Neural cell (in vitro differentiated cells): ENCODE measurements at regions not wholly inside any gene's neighbourhood (a gene's known extent, or its start where the extent isn't known, plus 50 kb on each side); places are given as distances from the start of the nearest gene placed in this dataset.

Experiments used
- H2AFZ ChIP-seq: fragments of 200-600, 300-800 bp; sonication (generic), shearing (Covaris generic); 2 replicates; pipeline ENCODE4 v1.6.0; 2014; ENCODE audit warnings: low read depth, mild to moderate bottlenecking, antibody characterized with exemption, low read length, moderate library complexity
- H3F3A ChIP-seq: fragments of 200-600 bp; shearing (Covaris generic); 2 replicates; pipeline ENCODE4 v1.6.1; 2016; ENCODE audit warnings: mild to moderate bottlenecking, moderate library complexity, mixed read lengths, antibody characterized with exemption, low read length; ENCODE audit not compliant: insufficient read depth, poor library complexity, severe bottlenecking
- H3K27ac ChIP-seq: fragments of 200-600, 300-800 bp; sonication (generic), shearing (Covaris generic); 2 replicates; pipeline ENCODE4 v1.5.1; 2014; ENCODE audit warnings: mild to moderate bottlenecking, low read length, moderate library complexity
- H3K27me3 ChIP-seq: fragments of 300-800, 200-600 bp; sonication (generic), shearing (Covaris generic); 2 replicates; pipeline ENCODE4 v1.6.0; 2014; ENCODE audit warnings: mild to moderate bottlenecking, low read depth, low read length, moderate library complexity; ENCODE audit not compliant: insufficient read depth
- H3K36me3 ChIP-seq: fragments of 300-800, 200-600 bp; sonication (generic), shearing (Covaris generic); 2 replicates; pipeline ENCODE4 v1.5.1; 2014; ENCODE audit warnings: mild to moderate bottlenecking, antibody characterized with exemption, low read length, moderate library complexity; ENCODE audit not compliant: insufficient read depth
- H3K4me2 ChIP-seq: fragments of 300-800, 200-600 bp; sonication (generic), shearing (Covaris generic); 2 replicates; pipeline ENCODE4 v1.6.0; 2014; ENCODE audit warnings: mild to moderate bottlenecking, low read length
- H3K4me3 ChIP-seq: fragments of 300-800, 200-600 bp; sonication (generic), shearing (Covaris generic); 2 replicates; pipeline ENCODE4 v1.5.1; 2014; ENCODE audit warnings: mild to moderate bottlenecking, low read length, moderate library complexity
- H3K79me2 ChIP-seq: fragments of 200-600 bp; shearing (Covaris generic); replicated peaks from 2 replicates; pipeline ENCODE4 v1.6.0; 2014; ENCODE audit warnings: mild to moderate bottlenecking, low read length, moderate library complexity; ENCODE audit not compliant: insufficient read depth
- H3K9ac ChIP-seq: fragments of 300-800, 200-600 bp; sonication (generic), shearing (Covaris generic); 2 replicates; pipeline ENCODE4 v1.6.1; 2016; ENCODE audit warnings: mild to moderate bottlenecking, low read length, mixed read lengths
- H3K9me2 ChIP-seq: fragments of 200-600 bp; shearing (Covaris generic); 2 replicates; pipeline ENCODE4 v1.6.1; 2016; ENCODE audit warnings: mild to moderate bottlenecking, low read length, mixed read lengths; ENCODE audit not compliant: insufficient read depth
- H3K9me3 ChIP-seq: fragments of 200-600, 300-800 bp; sonication (generic), shearing (Covaris generic); 2 replicates; pipeline ENCODE4 v1.6.1; 2016; ENCODE audit warnings: mild to moderate bottlenecking, mixed run types, low read length, moderate library complexity, mixed read lengths
- H4K20me1 ChIP-seq: fragments of 200-600 bp; shearing (Covaris generic); 2 replicates; pipeline ENCODE4 v1.6.1; 2016; ENCODE audit warnings: mild to moderate bottlenecking, mixed run types; ENCODE audit not compliant: insufficient read depth
- EP300 ChIP-seq: fragments of 450-650 bp; conservative IDR thresholded peaks from 2 replicates; pipeline ENCODE4 v1.6.1; 2014; ENCODE audit warnings: antibody characterized with exemption, mild to moderate bottlenecking, moderate library complexity; ENCODE audit not compliant: poor library complexity, severe bottlenecking
- EZH2 ChIP-seq: fragments of 200-600, 300-800 bp; shearing (Covaris generic), sonication (generic); IDR thresholded peaks from 2 replicates; pipeline ENCODE4 v1.6.1; 2014; ENCODE audit warnings: antibody characterized with exemption, low read length, borderline replicate concordance, mild to moderate bottlenecking; ENCODE audit not compliant: insufficient read depth, poor library complexity, severe bottlenecking
- POLR2AphosphoS5 ChIP-seq: IDR thresholded peaks from 2 replicates; pipeline ENCODE4 v1.6.1; 2012
- SMC3 ChIP-seq: fragments of 450-650 bp; conservative IDR thresholded peaks from 2 replicates; pipeline ENCODE4 v1.6.1; 2014; ENCODE audit warnings: antibody characterized with exemption, mild to moderate bottlenecking, moderate library complexity; ENCODE audit not compliant: poor library complexity
- TAF1 ChIP-seq: IDR thresholded peaks from 2 replicates; pipeline ENCODE4 v1.6.1; 2012; ENCODE audit warnings: low read depth
- TF ChIP-seq, protein P1 (sequence below): IDR thresholded peaks from 2 replicates; pipeline ENCODE4 v1.6.1; 2012; ENCODE audit warnings: borderline replicate concordance
- TF ChIP-seq, protein P2 (sequence below): fragments of 450-650 bp; IDR thresholded peaks from 2 replicates; pipeline ENCODE4 v1.5.1; 2014; ENCODE audit warnings: antibody characterized with exemption, mild to moderate bottlenecking, moderate library complexity; ENCODE audit not compliant: poor library complexity, severe bottlenecking

DNA sequence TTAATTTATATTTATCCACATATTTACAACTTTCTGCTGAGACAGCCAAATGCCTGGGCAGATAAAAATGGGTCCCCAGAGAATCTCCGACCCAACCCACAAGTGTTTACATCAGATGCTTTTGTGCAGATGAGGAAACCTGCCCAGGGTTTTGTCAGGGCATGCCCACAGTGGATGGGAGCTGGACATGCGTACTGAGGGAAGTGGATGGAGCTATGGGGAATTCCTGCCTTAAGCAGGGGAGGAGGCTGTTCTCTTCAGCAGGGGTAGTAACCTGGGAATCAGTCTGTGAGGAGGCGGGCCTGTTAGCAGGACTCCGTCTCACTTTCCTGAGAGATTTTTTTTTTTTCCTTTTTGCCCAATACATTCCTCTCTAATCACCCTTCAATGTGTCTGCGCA is 122.9 kb downstream of the RFC3 start:
- Histone ChIP-seq H3K36me3 (no peaks in the 10 kb centered on the region), H3K79me2 (no peaks in the 10 kb centered on the region), H3K9me3 (no peaks in the 10 kb centered on the region), H3K4me3 (no peak overlapping the region), H3K27me3 (no peaks in the 10 kb centered on the region), H2AFZ (no peak overlapping the region), H4K20me1 (no peaks in the 10 kb centered on the region), H3F3A (no peaks in the 10 kb centered on the region), H3K27ac (no peak overlapping the region), H3K9me2 (no peaks in the 10 kb centered on the region), H3K9ac (no peak overlapping the region), H3K4me2 (no peak overlapping the region)
- TF ChIP-seq, protein P1, sequence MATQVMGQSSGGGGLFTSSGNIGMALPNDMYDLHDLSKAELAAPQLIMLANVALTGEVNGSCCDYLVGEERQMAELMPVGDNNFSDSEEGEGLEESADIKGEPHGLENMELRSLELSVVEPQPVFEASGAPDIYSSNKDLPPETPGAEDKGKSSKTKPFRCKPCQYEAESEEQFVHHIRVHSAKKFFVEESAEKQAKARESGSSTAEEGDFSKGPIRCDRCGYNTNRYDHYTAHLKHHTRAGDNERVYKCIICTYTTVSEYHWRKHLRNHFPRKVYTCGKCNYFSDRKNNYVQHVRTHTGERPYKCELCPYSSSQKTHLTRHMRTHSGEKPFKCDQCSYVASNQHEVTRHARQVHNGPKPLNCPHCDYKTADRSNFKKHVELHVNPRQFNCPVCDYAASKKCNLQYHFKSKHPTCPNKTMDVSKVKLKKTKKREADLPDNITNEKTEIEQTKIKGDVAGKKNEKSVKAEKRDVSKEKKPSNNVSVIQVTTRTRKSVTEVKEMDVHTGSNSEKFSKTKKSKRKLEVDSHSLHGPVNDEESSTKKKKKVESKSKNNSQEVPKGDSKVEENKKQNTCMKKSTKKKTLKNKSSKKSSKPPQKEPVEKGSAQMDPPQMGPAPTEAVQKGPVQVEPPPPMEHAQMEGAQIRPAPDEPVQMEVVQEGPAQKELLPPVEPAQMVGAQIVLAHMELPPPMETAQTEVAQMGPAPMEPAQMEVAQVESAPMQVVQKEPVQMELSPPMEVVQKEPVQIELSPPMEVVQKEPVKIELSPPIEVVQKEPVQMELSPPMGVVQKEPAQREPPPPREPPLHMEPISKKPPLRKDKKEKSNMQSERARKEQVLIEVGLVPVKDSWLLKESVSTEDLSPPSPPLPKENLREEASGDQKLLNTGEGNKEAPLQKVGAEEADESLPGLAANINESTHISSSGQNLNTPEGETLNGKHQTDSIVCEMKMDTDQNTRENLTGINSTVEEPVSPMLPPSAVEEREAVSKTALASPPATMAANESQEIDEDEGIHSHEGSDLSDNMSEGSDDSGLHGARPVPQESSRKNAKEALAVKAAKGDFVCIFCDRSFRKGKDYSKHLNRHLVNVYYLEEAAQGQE: no peak
- TF ChIP-seq, protein P2, sequence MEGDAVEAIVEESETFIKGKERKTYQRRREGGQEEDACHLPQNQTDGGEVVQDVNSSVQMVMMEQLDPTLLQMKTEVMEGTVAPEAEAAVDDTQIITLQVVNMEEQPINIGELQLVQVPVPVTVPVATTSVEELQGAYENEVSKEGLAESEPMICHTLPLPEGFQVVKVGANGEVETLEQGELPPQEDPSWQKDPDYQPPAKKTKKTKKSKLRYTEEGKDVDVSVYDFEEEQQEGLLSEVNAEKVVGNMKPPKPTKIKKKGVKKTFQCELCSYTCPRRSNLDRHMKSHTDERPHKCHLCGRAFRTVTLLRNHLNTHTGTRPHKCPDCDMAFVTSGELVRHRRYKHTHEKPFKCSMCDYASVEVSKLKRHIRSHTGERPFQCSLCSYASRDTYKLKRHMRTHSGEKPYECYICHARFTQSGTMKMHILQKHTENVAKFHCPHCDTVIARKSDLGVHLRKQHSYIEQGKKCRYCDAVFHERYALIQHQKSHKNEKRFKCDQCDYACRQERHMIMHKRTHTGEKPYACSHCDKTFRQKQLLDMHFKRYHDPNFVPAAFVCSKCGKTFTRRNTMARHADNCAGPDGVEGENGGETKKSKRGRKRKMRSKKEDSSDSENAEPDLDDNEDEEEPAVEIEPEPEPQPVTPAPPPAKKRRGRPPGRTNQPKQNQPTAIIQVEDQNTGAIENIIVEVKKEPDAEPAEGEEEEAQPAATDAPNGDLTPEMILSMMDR: no peak
- TF ChIP-seq TAF1: no peak
- no peak for TF ChIP-seq EP300
- no peak for TF ChIP-seq SMC3
- TF ChIP-seq POLR2AphosphoS5: no peak
- no peak for TF ChIP-seq EZH2

DNA sequence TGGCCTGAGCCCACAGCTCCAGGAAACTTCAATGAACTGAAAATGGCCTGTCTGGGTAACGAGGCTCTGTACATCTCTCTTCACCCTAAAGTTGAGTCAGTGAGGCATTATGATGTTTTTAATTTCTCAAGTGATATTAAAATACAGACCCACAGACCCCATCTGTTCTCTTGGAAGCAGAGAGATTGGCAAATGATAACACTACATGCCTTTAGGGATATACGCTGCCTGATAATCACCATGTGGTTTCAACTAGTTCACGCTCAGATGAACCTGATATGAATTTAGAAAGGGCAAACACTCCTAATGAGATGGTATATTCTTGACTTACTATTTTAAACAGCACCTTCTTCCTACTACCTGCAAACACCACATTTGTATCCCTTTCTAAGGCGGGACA is 127.5 kb downstream of the RFC3 start:
- Histone ChIP-seq H3K9me2 (no peaks in the 10 kb centered on the region), H3K36me3 (no peaks in the 10 kb centered on the region), H4K20me1 (no peaks in the 10 kb centered on the region), H3K9ac (no peak overlapping the region), H2AFZ (no peak overlapping the region), H3K27ac (no peak overlapping the region), H3K79me2 (no peaks in the 10 kb centered on the region), H3K4me2 (no peak overlapping the region), H3K4me3 (no peak overlapping the region), H3F3A (no peaks in the 10 kb centered on the region), H3K9me3 (no peaks in the 10 kb centered on the region), H3K27me3 (no peaks in the 10 kb centered on the region)
- TF ChIP-seq EZH2 (no peak), SMC3 (no peak), TAF1 (no peak)
- TF ChIP-seq, protein P1: no peak
- TF ChIP-seq, protein P2: no peak
